HG03354 (cell line): ENCODE measurements at regions not wholly inside any gene's neighbourhood (a gene's known extent, or its start where the extent isn't known, plus 50 kb on each side); places are given as distances from the start of the nearest gene placed in this dataset.

Source experiments
- ATAC-seq: cut with Tn5 transposase; IDR thresholded peaks from one replicate; pipeline ENCODE4 v1.9.1; 2021; ENCODE audit warnings: mild to moderate bottlenecking; ENCODE audit not compliant: unreplicated experiment, poor library complexity, severe bottlenecking

- no peak for ATAC-seq
Observed at GRCh38 chr2:144944546-144945220, 424.8 kb upstream of the ZEB2 start.

- no peak for ATAC-seq
Observed at GRCh38 chr2:144943986-144944385, 424.1 kb upstream of the ZEB2 start.

GRCh38 chr2:144943293-144943941 lies 423.5 kb upstream of the ZEB2 start:
- no peak for ATAC-seq

GRCh38 chr2:144942516-144943256 lies 422.8 kb upstream of the ZEB2 start:
- no peak for ATAC-seq

GRCh38 chr2:144941743-144942488 lies 422.0 kb upstream of the ZEB2 start:
- no peak for ATAC-seq

GRCh38 chr2:144939590-144939989 lies 419.7 kb upstream of the ZEB2 start:
- no peak for ATAC-seq

- no peak for ATAC-seq
Observed at GRCh38 chr2:144937910-144938709, 418.2 kb upstream of the ZEB2 start.

GRCh38 chr2:144937066-144937465 lies 417.1 kb upstream of the ZEB2 start:
- no peak for ATAC-seq

GRCh38 chr2:144936442-144936841 lies 416.5 kb upstream of the ZEB2 start:
- ATAC-seq, result no peak

- no peak for ATAC-seq
Observed at GRCh38 chr2:144935736-144936135, 415.8 kb upstream of the ZEB2 start.

GRCh38 chr2:144935191-144935590 lies 415.3 kb upstream of the ZEB2 start:
- no peak for ATAC-seq

- no peak for ATAC-seq
Observed at GRCh38 chr2:144931960-144932359, 412.0 kb upstream of the ZEB2 start.

GRCh38 chr2:144931480-144931879 lies 411.6 kb upstream of the ZEB2 start:
- no peak for ATAC-seq

- ATAC-seq, result no peak
Observed at GRCh38 chr2:144927429-144927828, 407.5 kb upstream of the ZEB2 start.

GRCh38 chr2:144925886-144926285 lies 406.0 kb upstream of the ZEB2 start:
- no peak for ATAC-seq

- no peak for ATAC-seq
Observed at GRCh38 chr2:144924827-144925226, 404.9 kb upstream of the ZEB2 start.

- no peak for ATAC-seq
Observed at GRCh38 chr2:144922519-144922918, 402.6 kb upstream of the ZEB2 start.

GRCh38 chr2:144920755-144921530 lies 401.0 kb upstream of the ZEB2 start:
- no peak for ATAC-seq
